ENCODE measurements at regions not wholly inside any gene's neighbourhood (a gene's known extent, or its start where the extent isn't known, plus 50 kb on each side); places are given as distances from the start of the nearest gene placed in this dataset.
A peak's percentile ranks its signal among the peaks of the same experiment; 100 is the strongest.

DNA sequence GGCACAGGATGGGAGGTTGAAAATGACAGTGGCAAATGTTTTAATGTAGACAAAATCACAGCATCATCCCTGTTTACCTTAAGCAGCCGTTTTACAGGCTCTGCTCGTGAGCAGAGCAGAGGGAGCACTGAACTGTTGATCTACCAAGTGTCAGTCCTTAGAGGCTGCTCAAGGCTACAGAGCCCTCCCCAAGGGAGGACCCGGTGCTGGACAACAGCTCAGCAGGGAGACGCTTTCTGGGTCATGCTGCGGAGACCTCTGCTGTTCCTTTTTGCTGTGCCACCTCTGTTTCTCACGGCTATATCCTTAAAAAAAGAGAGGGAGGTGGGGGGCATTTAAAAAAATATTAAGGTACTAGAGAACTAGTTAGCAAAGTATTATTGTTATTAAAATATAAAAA lies 400.2 kb downstream of the GABRB3 start:
- no peak for DNase-seq

DNA sequence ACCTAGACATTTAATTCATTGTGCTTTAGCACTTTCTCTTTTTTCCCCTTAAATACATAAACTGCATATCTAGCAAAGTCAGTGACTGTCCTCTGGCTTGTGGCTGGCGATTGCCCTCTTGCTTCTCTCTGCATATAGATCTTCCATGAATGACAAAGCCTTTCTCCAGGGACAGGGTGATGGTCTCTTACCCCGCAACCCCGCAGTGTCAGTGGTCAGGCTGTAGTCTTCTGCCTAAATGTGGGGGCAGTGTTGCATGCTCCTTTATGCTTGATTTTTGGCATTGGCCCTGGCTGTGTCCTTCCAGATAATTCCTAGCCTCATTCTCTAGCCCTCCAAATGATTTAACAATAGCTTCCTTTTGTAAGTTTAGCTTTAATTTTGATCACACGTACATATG lies 407.8 kb downstream of the GABRB3 start:
- DNase-seq: no peak

DNA sequence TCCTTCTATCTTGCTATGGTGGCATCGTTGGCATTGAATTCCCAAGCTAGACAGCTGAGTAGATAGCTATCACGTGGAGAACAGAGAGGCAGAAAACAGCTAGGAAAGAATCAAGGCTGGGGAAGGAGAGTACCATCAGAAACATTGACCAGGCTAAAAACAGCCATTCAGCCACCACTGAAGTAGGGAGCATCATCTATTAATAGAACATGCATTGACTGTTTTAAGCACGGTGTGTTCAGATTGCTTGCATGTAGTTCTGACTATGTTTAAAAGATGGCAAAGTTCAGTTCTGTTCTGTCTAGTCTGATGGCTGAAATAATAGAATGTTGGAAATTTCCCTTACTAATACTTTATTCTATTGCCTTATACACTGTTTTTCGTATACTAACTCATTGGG lies 413.0 kb downstream of the GABRB3 start:
- DNase-seq: no peak

DNA sequence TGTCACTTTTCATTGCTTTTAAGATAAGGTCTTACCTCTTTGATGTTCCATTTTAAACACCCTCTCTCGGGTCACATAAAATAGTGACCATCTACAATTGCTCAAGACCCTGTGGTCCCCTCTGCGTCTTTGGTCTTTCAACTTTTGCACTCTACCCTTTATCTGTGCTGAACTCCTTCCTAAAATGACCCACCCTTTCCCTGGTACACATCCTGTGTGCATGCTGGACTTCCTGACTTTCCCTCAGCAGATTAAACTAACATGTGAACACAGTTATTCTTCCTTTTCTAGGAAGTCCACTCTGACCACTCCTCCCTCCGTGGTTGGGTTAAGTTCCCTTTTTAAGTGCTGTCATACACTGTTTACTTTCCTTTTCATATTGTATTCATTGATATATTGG lies 414.2 kb downstream of the GABRB3 start:
- no peak for DNase-seq

DNA sequence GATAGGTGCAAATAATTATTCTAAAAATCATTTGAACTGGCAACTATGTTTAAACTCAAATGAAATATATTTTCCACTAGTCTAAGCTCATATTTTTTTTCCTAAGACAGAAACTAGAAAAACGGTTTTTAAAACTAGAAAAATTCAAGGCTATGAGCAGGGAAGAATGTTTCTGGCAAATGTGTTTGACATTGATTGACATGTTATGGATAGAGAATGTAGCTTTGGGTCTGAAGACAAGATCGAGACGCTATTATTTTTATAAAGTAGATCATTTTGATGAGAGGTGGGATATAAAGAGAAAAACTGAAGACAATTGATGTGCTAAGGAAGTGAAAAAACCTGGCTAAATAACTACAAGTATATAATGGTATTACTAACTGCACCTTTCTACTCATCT lies 415.2 kb downstream of the GABRB3 start:
- no peak for DNase-seq

DNA sequence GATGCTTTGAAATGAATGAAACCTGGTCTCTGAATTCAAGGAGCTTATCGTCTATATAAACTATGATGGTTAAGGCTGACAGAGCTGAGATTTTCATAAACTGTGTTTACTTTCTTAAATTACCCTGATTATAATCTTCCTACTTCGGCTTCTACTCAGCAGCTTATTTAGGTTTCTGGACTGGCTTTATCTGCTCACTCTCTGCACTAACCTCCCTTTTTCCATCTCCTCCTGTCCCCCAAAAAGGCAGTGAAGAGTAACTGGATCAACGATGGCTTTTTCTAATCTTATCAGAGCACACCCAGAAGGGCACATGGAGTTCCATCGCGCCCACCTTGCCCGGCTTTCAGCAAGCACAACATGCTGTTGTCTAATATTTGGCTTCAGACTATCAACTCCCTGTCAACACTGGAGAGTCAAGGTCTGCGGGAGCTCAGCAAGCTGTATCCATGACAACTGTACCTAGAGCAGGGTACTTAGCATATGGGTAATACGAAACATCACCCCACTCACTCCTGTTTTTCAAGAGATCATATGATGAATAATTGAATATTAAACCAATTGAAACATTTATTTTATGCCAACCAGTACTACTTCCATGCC lies 417.3 kb downstream of the GABRB3 start:
- no peak for DNase-seq

DNA sequence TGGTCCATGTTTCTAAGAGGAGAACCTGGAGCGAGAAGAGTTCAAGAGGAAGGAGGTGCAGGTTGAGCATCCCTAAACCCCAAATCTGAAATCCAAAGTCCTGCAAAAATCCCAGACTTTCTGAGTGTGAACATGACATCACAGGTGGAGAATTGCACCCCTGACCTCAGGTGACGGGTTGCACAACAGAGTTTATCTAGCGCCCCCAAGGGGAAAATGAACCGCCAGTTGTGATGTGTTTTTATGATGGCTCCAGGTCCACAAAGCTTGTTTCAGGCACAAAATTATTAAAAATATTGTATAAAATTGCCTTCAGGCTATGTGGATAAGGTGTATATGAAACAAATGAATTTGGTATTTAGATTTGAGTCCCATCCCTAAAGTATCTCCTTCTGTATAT lies 420.0 kb downstream of the GABRB3 start:
- DNase-seq: no peak

DNA sequence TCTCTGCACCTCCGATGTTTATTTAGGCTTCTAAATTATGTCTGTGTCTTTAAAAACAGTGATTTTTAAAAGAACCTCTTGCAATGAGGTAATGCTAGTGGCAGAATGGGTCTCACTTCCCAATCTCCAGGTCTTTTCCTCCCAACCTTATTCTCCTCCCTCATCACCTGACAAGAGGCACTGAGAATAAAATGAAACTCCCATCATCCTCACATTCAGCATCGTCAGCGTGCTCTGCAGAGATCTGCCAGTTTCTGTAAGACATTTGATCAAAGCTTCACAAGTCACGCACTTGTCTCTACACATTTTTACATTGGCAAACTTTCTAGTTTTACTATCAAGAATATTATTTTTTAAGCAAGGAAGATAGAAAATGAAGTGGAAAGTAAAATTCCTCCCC lies 420.5 kb downstream of the GABRB3 start:
- no peak for DNase-seq

DNA sequence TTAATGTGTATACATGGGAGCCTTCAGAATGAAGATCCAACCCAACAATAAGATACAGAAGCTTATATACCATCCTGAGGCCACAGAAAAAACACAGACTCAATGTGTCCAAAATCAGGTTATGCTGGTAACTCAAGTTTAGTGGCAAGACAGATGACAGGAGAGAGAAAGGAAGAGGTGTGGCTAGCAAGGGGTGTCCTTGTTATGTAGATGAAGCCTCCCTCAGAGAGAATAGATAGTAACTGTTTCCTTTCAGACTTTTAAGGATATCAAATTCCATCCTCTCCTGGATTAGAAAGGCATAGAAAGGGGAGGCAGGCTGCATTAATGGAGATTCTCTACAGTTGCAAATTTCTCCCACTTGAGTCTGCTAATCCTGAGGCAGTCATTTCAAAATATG lies 447.4 kb downstream of the GABRB3 start:
- DNase-seq: no peak

DNA sequence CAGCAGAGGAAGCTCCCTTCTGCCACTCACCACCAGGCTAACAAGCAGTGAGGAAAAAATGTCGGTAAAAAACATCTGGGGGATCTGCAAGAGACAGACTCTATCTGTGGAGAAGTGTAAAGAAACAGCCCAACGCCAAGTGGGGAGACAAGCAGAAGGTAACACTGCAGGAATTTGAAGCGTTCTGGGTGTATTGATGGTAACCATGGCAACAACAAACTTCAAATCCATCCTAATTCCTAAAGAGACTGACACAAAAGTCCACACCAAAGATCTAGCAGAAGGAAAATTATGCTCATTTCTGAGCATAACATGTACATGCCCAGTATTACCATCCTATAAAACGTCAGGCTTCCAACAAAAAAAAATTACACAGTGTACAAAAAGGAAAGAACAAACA lies 449.3 kb downstream of the GABRB3 start:
- DNase-seq: no peak

DNA sequence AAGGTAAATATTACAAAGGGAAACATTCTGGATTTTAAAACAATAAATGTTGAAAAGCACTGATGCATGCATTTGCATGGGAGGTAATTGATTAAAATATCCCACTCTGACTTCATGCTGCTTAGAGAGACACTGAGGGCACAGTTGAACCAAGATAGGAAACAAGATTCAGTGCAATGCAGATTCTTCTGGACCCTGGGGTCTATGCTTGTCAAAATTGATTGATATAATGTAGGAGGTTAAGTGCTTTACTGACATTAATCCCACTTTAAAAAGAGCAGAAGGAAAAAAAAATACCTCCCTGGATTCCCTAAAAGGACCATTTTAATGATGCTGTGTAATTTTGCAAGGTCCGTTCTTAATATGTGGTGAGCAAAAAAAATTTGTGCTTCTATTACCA lies 454.2 kb downstream of the GABRB3 start:
- no peak for DNase-seq

DNA sequence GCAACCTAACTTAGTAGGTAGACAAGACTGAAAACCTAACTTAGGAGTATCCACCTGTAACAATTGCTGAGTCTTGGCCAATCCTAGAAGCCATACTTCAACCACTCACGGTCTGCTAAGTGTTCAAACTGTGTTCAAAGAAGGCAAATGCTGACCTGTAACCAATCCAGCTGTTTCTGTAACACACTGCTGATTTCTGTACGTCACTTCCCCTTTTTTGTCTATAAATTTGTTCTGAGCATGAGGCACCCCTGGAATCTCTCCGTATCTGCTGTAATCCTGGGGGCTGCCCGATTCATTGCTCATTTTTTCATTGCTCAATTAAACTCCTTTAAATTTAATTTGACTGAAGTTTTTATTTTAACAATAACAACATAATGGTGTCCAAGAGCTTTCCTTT lies 451.4 kb upstream of the ATP10A start:
- no peak for DNase-seq

DNA sequence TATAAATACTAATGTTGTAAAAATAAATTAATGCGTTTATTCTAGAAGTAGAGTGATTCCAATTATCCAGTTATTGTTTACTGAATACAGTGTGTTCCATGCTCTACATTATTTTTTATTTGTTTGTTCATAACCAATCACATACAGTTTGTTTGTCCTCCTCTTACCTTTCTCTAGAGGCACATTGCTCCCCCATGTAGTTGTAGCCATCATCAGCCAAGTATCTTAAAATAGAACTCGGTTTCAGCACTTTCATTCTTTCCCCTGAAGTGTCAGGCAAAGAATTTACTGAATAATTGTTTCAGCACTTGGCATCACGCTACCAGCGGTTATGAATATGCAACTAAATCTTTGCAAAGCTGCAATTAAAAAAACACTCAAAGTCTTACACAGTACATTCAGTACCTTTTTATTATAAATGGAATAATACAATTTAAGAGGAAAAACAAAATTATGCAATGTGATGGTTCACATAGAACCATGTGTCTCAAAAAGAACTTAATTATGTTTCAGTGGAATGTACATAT lies 448.6 kb upstream of the ATP10A start:
- DNase-seq: no peak

DNA sequence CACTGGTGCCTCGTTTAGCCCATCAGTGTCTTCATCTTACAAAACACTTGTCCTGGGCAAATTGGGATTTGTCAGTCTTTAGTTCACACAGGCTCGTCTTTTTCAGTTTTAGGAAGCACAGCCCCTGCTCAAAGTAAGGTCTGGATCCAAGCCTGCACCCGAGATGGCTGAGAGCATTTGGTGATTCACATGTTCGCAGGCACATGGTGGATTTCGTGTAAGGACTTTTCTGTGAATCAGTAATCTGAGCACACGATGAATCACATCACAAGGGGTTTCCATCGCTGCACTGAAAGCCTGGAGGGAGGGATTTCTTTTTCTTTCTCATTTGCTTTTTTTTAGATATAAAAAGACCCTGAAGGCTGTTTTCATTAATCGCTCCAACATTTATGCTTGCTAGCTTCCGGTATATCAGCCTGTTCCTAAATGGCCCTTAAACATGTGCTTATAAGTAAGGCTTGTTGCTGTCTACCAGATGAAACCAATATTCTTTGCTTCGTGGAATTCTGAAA lies 435.6 kb upstream of the ATP10A start:
- no peak for DNase-seq

DNA sequence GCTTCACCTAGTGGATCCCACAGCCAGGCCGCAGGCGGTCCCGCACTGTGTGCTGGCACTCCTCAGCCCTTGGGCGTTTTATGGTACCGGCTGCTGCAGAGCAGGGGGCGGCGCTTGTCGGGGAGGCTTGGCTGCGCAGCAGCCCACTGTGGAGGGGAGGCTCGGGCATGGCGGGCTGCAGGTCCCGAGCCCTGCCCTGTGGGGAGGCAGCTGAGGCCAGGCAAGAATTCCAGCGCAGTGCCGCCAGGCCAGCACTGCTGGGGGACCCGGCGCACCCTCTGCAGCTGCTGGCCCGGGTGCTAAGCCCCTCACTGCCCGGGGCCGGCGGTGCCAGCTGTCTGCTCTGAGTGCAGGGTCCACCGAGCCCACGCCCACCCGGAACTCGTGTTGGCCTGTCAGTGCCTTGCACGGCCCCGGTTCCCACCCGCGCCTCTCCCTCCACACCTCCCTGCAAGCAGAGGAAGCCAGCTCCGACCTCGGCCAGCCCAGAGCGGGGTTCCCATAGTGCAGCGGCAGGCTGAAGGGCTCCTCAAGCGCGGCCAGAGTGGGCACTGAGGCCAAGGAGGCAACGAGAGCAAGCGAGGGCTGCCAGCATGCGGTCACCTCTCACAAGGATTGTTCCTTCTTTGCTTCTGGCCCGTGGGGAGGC lies 435.0 kb upstream of the ATP10A start:
- DNase-seq: no peak

DNA sequence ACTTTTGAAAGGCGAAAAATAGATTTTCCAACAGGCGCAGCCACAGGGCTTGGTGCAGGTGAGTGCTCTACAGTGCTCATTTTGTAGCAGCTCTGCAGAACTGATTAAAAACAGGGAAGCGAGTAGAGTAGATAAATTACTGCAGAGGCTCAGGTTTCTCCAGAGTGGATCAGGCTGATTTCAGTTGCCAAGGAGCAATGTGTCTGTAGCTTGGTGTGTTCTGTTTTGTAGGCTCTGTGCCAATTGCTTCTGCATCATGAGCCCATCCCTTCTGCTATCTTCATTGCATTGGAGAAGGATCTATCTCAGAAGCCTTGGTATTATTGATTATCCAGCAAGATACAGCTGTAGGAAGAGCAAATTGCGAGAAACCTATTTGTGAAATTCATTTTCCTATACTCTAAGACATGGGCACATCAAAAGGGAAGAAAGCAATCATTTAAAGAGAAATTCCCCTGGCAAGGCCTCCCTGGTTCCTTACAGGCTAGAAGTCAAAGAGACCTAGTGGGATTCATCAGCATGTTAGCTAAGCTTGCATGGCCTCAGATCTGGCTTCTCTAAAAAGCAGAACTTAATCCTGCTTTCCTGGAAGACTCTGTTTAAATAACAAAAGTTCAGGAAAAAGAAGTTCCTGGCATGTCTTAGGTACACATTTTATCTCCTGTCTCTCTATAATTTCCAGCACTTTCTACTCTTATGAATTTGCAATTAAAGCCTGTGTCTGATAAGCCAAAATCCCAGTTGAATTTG lies 432.4 kb upstream of the ATP10A start:
- no peak for DNase-seq

DNA sequence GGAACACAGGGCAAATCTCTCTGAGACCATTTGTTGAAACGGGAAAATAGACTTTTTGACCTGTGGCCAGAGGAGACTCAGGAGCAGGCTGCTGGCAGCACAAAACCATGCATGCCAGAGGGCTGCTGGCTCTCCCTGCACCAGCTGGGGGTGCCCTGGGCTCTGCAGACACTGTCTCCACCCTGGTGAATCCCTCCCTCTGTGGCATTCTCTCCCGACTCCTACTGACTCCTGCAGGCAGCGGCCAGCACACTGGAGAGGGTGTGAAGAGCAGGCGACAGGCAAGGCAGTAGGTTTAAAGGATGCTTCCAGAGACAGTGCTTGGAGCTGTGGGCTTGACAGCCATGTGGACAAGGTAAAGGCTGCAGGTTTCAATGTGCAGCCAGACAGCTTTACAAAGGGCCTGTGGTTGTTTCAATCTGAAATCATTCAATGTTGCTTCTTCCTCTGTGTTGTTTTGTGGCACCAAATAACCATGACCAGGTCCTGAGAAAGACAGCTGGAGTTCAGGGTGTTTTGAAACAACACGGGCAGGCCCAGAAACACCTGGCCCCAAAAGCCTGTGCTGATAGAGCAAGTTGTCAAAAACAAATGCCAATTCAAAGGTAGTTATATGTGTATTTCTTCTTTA lies 431.0 kb upstream of the ATP10A start:
- peak; percentile 29 for DNase-seq

DNA sequence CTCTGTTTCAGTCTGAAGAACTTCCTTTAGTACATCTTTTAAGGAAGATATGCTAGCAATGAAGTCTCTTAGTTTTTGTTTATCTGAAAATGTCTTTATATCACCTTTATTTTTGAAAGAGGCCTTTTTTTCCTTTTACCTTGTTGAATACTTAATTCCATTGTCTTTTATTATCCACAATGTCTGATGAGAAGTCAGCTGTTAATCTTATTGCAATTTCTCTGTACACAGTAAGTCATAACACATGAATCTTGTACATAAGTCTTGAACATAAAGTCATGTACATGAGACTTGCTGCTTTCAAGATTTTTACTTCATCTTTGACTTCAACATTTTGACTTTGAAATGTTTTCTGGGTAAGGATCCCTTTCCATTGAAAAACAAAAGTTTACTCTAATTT lies 424.3 kb upstream of the ATP10A start:
- no peak for DNase-seq

DNA sequence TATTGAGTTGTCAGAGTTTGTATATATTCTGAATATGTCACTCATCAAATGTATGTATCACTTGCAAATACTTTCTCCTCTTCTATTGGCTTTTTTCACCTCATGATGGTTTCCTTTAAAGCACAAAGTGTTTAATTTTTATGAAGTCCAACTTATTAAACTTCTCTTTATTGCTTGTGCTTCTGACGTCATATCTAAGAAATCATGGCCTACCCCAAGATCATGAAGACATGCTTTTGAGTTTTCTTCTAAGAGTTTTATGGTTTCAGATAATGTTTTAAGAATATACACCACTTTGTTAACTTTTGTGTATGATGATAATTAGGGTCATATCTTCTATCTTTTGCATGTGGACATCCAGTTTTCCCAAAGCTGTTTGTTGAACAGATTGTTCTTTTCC lies 417.2 kb upstream of the ATP10A start:
- DNase-seq: no peak

DNA sequence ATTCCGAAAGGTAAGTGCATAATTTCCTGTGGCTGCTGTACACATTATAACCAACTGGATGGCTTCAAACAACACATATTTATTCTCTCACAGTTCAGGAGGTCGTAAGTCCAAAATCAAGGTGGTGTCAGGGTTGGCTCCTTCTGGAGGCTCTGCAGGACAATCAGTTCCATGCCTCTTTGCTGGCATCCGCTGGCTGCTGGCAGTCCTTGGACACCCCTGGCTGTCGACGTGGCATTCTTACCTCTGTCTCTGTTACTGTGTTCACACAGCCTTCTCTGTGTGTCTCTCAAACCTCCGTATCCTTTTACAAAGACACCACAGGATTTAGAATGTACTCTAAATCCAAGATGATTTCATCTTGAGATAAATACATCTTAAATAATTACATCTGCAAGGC lies 398.8 kb upstream of the ATP10A start:
- DNase-seq: no peak

DNA sequence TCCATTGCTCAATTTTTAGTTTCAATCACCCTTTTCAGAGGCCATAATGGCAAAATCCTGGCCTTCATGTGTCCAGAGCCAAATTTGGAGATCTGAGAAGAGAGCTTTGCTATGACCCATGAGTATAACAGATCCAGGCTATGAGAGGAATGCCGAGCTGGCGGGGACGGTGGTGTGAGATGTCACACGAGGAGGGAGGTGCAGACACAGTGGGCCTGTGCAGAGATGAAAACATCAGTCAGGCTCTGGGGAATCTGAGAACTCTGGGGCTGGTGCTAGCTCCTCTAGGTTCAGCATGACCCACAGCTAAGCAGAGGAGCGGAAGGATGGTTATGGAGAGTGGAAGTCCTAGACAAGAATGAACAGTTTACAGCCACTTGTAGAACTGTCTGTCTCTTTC lies 398.3 kb upstream of the ATP10A start:
- DNase-seq: no peak

DNA sequence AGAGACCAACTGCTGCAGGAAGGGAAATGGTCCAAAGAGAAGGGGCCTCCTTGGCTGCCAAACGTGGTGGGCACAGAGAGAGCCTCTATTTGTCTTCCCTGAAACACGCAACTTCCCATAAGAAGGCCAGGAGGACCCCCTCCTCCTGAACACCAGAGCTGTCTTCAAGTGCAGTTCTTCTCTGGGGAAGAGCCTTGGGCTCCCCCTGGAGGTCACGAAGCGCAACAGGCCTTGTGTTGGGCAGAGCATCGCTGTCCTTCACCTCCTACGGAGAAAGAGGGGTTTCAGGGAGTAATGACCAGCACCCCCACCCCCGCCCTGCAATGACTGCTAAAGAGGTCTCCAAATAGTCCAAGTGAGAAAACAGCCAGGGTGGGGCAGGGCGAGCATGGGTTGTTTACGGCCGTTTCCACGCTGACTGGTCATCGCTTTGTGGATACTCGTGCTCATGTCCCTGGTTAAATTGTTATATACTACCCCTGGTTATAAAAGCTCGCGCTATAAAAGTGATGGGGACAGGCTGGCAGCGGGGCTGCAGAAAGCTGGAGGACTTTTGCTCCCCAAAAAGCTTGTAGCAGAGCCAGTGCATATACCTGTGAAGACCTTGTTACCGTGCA lies 397.5 kb upstream of the ATP10A start:
- peak; percentile 35 for DNase-seq

DNA sequence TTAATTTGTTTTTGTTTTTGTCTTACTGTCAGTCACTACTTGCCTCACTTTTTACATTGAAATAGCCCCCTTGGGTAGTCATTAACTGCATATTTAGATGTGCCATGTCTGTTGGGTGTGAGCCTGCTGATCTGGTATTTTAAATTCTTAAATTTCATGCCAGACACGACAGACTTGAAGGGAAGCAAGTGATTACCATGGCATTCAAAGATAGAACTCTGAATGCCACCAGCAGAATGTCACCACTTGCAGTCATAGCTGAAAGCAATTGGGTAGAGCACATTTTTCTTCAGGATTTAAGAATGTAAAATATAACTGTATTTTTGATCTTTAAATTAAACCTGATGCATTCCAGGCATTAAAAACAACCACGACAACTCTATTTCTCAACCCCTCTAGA lies 396.5 kb upstream of the ATP10A start:
- DNase-seq: no peak
